ENCODE measurements at regions not wholly inside any gene's neighbourhood (a gene's known extent, or its start where the extent isn't known, plus 50 kb on each side); places are given as distances from the start of the nearest gene placed in this dataset.

DNA sequence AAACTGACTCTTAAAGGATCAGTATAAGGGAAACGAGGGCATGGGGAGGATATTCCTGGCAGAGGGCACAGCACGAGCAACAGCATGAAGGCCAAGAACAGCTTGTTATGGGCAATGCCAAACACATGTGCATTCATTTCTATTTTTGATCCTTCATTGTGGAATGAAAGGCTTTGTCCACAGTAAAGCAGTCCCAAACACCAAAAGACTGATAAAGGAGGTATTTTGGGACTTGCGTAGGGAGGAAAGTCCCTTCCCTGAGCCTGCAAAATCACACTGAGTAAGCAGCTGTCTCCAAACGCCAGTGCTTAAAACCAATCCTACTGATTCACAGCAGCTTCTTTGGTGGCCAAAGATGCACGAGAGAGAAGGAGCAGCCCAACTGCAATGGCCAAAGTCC is 138.2 kb downstream of the UNC5CL start:
- Histone ChIP-seq H3K79me2 (ENCODE audit: control insufficient read depth, insufficient read depth, low read length) (no peaks in the 10 kb centered on the region), H3K4me2 (ENCODE audit: control insufficient read depth, extremely low read depth, insufficient read depth, low read depth, low read length) (no peak overlapping the region), H3K9ac (ENCODE audit: control insufficient read depth, extremely low read depth, insufficient read depth, low read length) (no peak overlapping the region), H2AFZ (ENCODE audit: control insufficient read depth, low read length) (no peak overlapping the region), H4K20me1 (ENCODE audit: control insufficient read depth, extremely low read depth, insufficient read depth, low read length) (no peaks in the 10 kb centered on the region), H3K9me1 (ENCODE audit: control insufficient read depth, extremely low read depth, insufficient read depth, low read length) (no peaks in the 10 kb centered on the region), H3K4me3 (ENCODE audit: control insufficient read depth in 2 of 3, extremely low read depth in 1 of 3, insufficient read depth in 2 of 3, low read depth in 1 of 3, low read length in 3 of 3) (no peak overlapping the region), H3K9me3 (ENCODE audit: control insufficient read depth, low read depth, low read length) (no peaks in the 10 kb centered on the region), H3K27me3 (ENCODE audit: control insufficient read depth, extremely low read depth, insufficient read depth, low read length) (no peaks in the 10 kb centered on the region), H3K36me3 (ENCODE audit: control insufficient read depth in 2 of 2, extremely low read depth in 1 of 2, insufficient read depth in 2 of 2, low read length in 2 of 2) (no peaks in the 10 kb centered on the region), H3K4me1 (ENCODE audit: control insufficient read depth, extremely low read depth, insufficient read depth, low read length) (peaks cover 3% of the 10 kb centered on the region), H3K27ac (ENCODE audit: control insufficient read depth, insufficient read depth, low read length) (no peak overlapping the region)
- DNase-seq (ENCODE audit: low read depth, low spot score), result no peak
- no peak for FAIRE-seq
- TF ChIP-seq, protein P1, sequence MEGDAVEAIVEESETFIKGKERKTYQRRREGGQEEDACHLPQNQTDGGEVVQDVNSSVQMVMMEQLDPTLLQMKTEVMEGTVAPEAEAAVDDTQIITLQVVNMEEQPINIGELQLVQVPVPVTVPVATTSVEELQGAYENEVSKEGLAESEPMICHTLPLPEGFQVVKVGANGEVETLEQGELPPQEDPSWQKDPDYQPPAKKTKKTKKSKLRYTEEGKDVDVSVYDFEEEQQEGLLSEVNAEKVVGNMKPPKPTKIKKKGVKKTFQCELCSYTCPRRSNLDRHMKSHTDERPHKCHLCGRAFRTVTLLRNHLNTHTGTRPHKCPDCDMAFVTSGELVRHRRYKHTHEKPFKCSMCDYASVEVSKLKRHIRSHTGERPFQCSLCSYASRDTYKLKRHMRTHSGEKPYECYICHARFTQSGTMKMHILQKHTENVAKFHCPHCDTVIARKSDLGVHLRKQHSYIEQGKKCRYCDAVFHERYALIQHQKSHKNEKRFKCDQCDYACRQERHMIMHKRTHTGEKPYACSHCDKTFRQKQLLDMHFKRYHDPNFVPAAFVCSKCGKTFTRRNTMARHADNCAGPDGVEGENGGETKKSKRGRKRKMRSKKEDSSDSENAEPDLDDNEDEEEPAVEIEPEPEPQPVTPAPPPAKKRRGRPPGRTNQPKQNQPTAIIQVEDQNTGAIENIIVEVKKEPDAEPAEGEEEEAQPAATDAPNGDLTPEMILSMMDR (optimal IDR thresholded peaks at IDR 0.05 in 1 of 3, IDR thresholded peaks at IDR 0.05 in 1 of 3, conservative IDR thresholded peaks at IDR 0.05 in 1 of 3; ENCODE audit: extremely low read depth in 1 of 3, insufficient read depth in 2 of 3, low read length in 3 of 3), result no peak
- no peak for TF ChIP-seq EZH2 (IDR thresholded peaks at IDR 0.05; ENCODE audit: low read length)
- dilution Hi-C loops (cut with MboI; ENCODE audit: extremely low pct_ligation_motif_present, low sequenced_read_pairs), result no loop called here

DNA sequence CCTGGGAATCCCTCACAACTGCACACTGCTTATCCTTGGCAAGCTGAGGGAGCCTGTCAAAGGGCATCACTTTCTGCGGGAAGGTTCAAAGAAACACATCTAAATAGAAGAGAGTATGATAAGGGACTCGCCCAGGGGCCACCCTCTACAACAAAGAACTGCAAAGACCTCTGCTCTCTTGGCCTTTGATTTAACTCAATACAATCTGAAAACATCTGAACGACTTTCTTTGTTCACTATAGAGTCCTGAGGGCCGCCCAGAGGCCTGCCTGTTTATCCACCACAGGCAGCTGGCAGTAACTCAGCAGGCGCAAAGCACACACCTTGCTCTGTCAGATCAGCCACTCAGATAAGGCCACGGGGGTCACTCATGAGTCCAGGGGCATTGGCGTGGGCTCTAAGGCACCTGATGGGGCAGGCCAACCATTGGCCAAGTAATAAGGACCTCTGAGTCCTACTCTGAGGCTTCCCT is 139.3 kb downstream of the UNC5CL start:
- H3K9me3 ChIP-seq (ENCODE audit: control insufficient read depth, low read depth, low read length), result no peaks in the 10 kb centered on the region
- no peaks in the 10 kb centered on the region for H3K9me1 ChIP-seq (ENCODE audit: control insufficient read depth, extremely low read depth, insufficient read depth, low read length)
- no peaks in the 10 kb centered on the region for H3K27me3 ChIP-seq (ENCODE audit: control insufficient read depth, extremely low read depth, insufficient read depth, low read length)
- no peak overlapping the region for H3K4me2 ChIP-seq (ENCODE audit: control insufficient read depth, extremely low read depth, insufficient read depth, low read depth, low read length)
- H3K36me3 ChIP-seq (ENCODE audit: control insufficient read depth in 2 of 2, extremely low read depth in 1 of 2, insufficient read depth in 2 of 2, low read length in 2 of 2), result no peaks in the 10 kb centered on the region
- dilution Hi-C loops (cut with MboI; ENCODE audit: extremely low pct_ligation_motif_present, low sequenced_read_pairs), result no loop called here
- TF ChIP-seq EZH2 (IDR thresholded peaks at IDR 0.05; ENCODE audit: low read length), result no peak
- TF ChIP-seq, protein P1 (optimal IDR thresholded peaks at IDR 0.05 in 1 of 3, IDR thresholded peaks at IDR 0.05 in 1 of 3, conservative IDR thresholded peaks at IDR 0.05 in 1 of 3; ENCODE audit: extremely low read depth in 1 of 3, insufficient read depth in 2 of 3, low read length in 3 of 3), result no peak
- no peak for FAIRE-seq
- no peak overlapping the region for H3K9ac ChIP-seq (ENCODE audit: control insufficient read depth, extremely low read depth, insufficient read depth, low read length)
- H3K4me3 ChIP-seq (ENCODE audit: control insufficient read depth in 2 of 3, extremely low read depth in 1 of 3, insufficient read depth in 2 of 3, low read depth in 1 of 3, low read length in 3 of 3), result no peak overlapping the region
- H2AFZ ChIP-seq (ENCODE audit: control insufficient read depth, low read length), result no peak overlapping the region
- no peak overlapping the region for H3K27ac ChIP-seq (ENCODE audit: control insufficient read depth, insufficient read depth, low read length)
- DNase-seq (ENCODE audit: low read depth, low spot score), result no peak
- peaks cover 3% of the 10 kb centered on the region for H3K4me1 ChIP-seq (ENCODE audit: control insufficient read depth, extremely low read depth, insufficient read depth, low read length)
- no peaks in the 10 kb centered on the region for H3K79me2 ChIP-seq (ENCODE audit: control insufficient read depth, insufficient read depth, low read length)
- H4K20me1 ChIP-seq (ENCODE audit: control insufficient read depth, extremely low read depth, insufficient read depth, low read length), result no peaks in the 10 kb centered on the region
